Colonic mucosa (tissue), 4 donors: ENCODE measurements at regions not wholly inside any gene's neighbourhood (a gene's known extent, or its start where the extent isn't known, plus 50 kb on each side); places are given as distances from the start of the nearest gene placed in this dataset.

Experiments used
- DNase-seq: peaks from one replicate; pipeline ENCODE4 v3.0.0-alpha.2; 2020
- H3K27ac ChIP-seq: fragments of 200-600 bp; one replicate; pipeline ENCODE4 v1.8.0; 2021
- H3K27me3 ChIP-seq: fragments of 200-600 bp; one replicate; pipeline ENCODE4 v1.8.0; 2021
- H3K36me3 ChIP-seq: fragments of 200-600 bp; one replicate; pipeline ENCODE4 v1.8.0; 2021
- H3K4me1 ChIP-seq: fragments of 200-600 bp; one replicate; pipeline ENCODE4 v1.8.0; 2021; ENCODE audit warnings: mild to moderate bottlenecking
- H3K4me3 ChIP-seq: fragments of 200-600 bp; one replicate; pipeline ENCODE4 v1.8.0; 2021
- H3K9ac ChIP-seq, 2 donors: one replicate each; pipeline ENCODE4 v1.7.0; 2013; ENCODE audit warnings: control low read depth in 2 of 2, low read depth in 2 of 2, low read length in 2 of 2
- H3K9me3 ChIP-seq: fragments of 200-600 bp; one replicate; pipeline ENCODE4 v1.8.0; 2021
- CTCF ChIP-seq: fragments of 200-600 bp; IDR thresholded peaks from one replicate; pipeline ENCODE4 v1.8.0; 2022; ENCODE audit warnings: antibody characterized with exemption, mild to moderate bottlenecking
- intact Hi-C: fragments of 100-400 bp; cut with DNase I; formaldehyde crosslinking; loops from one replicate; pipeline ENCODE4 v1.14.1; 2022
- donor health status: healthy.
- donor health status: DM: no; HTN: no; CAD: no.
- donor health status: DM: no; HTN: no; CAD: no.

DNA sequence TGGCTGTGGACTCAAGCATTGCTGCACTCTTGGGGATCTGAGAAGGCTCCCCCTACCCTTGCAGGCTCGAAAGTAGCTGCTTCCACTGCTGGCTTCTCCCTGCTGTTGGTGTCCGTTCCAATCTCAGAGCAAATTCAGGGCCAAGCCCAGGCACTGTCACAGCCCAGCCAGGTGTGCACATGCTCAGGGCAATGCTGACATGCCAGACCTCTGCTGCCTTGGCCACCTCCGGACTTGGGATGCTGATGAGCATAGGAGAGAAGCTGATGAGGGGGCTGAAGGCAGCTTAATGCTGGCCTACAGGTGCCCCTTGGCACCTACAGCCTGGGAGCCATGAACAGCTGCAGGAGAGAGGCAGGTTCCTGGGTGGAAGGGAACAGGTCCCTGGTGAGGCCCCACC, 273.7 kb upstream of the KCNJ16 start:
- no peaks in the 10 kb centered on the region for H3K9me3 ChIP-seq
- no peak for TF ChIP-seq CTCF
- no peaks in the 10 kb centered on the region for H3K27me3 ChIP-seq
- no peak overlapping the region for H3K27ac ChIP-seq
- H3K36me3 ChIP-seq, result no peaks in the 10 kb centered on the region
- DNase-seq, result no peak
- H3K4me3 ChIP-seq, result no peak overlapping the region
- no peaks in the 10 kb centered on the region for H3K4me1 ChIP-seq
- intact Hi-C loops, result no loop called here
- no peak overlapping the region for H3K9ac ChIP-seq

DNA sequence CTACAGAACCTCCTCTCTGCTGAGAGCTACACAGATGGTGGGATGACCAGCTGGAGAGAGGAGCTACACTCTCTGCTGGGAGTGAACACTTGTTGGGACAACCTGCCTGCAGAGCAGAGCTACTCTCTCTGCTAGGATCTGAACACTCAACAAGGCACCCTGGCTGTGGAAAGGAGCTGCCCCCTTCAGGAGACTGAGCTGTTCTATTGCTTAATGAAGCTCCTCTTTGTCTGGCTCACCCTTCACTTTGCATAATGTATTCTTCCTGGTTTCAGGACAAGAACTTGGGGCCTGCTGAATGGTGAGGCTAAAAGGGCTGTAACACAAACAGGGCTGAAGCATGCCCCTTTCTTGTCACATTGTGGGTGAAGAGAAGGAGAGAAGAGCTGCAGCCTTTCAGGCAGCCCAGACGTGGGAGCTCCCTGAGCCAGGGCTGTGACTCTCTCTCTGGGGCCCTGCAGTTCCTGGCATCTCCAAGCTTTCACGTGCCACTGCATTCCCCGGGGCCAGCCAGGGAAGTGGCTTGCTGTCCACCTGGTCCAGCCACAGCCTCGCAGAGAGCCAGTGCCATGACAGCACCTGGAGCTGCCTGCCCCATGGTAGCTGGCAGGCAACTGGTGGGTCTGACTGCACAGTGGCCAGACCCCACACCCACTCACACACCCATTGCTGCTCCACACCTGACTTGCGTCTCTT, 272.8 kb upstream of the KCNJ16 start:
- H3K36me3 ChIP-seq, result no peaks in the 10 kb centered on the region
- DNase-seq, result no peak
- no peak overlapping the region for H3K9ac ChIP-seq
- no peaks in the 10 kb centered on the region for H3K27me3 ChIP-seq
- no peaks in the 10 kb centered on the region for H3K4me1 ChIP-seq
- no peaks in the 10 kb centered on the region for H3K9me3 ChIP-seq
- no peak overlapping the region for H3K4me3 ChIP-seq
- no peak overlapping the region for H3K27ac ChIP-seq
- TF ChIP-seq CTCF, result no peak
- intact Hi-C loops, result no loop called here

DNA sequence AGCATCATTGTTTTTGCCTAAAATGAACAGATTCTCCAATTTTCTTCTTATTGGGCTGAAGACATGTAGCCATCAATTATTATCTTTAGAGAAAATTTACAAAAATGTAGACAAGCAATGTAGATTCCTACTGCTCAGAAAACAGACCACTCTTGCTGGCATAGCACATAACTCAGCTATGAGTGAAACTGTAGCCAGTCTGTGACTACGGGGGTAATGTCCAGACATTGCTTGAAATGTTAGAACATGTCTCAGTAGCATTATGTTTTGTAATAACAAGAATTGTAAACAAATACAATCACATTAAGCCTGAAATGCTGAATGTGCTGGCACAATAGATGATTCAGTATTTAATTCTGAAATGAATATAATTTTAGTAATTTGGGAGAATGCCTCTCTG, 265.7 kb upstream of the KCNJ16 start:
- no peak for DNase-seq
- intact Hi-C loops, result no loop called here

GRCh38 chr17:69810326-69810965, 264.6 kb upstream of the KCNJ16 start:
- intact Hi-C loops, result no loop called here
- no peaks in the 10 kb centered on the region for H3K9me3 ChIP-seq
- no peaks in the 10 kb centered on the region for H3K36me3 ChIP-seq
- H3K27ac ChIP-seq, result no peak overlapping the region
- no peak for TF ChIP-seq CTCF
- H3K9ac ChIP-seq, result no peak overlapping the region
- H3K4me1 ChIP-seq, result no peaks in the 10 kb centered on the region
- H3K4me3 ChIP-seq, result no peak overlapping the region
- no peak for DNase-seq
- H3K27me3 ChIP-seq, result no peaks in the 10 kb centered on the region

More for the DNA sequence above, 265.7 kb upstream of the KCNJ16 start:
- Histone ChIP-seq H3K4me1 (no peaks in the 10 kb centered on the region), H3K27me3 (no peaks in the 10 kb centered on the region), H3K9me3 (no peaks in the 10 kb centered on the region), H3K9ac (no peak overlapping the region), H3K27ac (no peak overlapping the region), H3K36me3 (no peaks in the 10 kb centered on the region), H3K4me3 (no peak overlapping the region)
- no peak for TF ChIP-seq CTCF

GRCh38 chr17:69812240-69812837, 262.7 kb upstream of the KCNJ16 start:
- TF ChIP-seq CTCF, result no peak
- Histone ChIP-seq H3K9ac (no peak overlapping the region), H3K27ac (no peak overlapping the region), H3K36me3 (no peaks in the 10 kb centered on the region), H3K27me3 (no peaks in the 10 kb centered on the region), H3K4me3 (no peak overlapping the region), H3K4me1 (no peaks in the 10 kb centered on the region), H3K9me3 (no peaks in the 10 kb centered on the region)
- DNase-seq, result no peak
- intact Hi-C loops, result no loop called here
